CD14-positive monocyte (primary cell): ENCODE measurements at regions not wholly inside any gene's neighbourhood (a gene's known extent, or its start where the extent isn't known, plus 50 kb on each side); places are given as distances from the start of the nearest gene placed in this dataset. TPM values are rescaled to one million over a fixed set of nuclear protein-coding genes. Genes with fewer than 3 reads are reported as not detected.

ENCODE experiments used
- DNase-seq, 3 donors: peaks; one replicate each; pipeline ENCODE4 v3.0.0-alpha.2; 2011 to 2022
- H2AFZ ChIP-seq: 2 replicates; pipeline ENCODE4 v1.6.0; 2012; ENCODE audit warnings: mild to moderate bottlenecking, low read depth, low read length, inconsistent platforms; ENCODE audit not compliant: insufficient read depth, poor library complexity, severe bottlenecking
- H3K27ac ChIP-seq, 2 donors: 1 replicate in 1 of 2; 2 replicates in 1 of 2; pipeline ENCODE4 v1.5.1; 2012 to 2013; ENCODE audit warnings: low read length in 2 of 2, control low read depth in 1 of 2, inconsistent platforms in 1 of 2, low read depth in 1 of 2, mild to moderate bottlenecking in 1 of 2
- H3K27me3 ChIP-seq, 2 donors: one replicate each; pipeline versions ENCODE4 v1.6.0 to v1.6.1; 2011 to 2013; ENCODE audit warnings: low read length in 2 of 2; ENCODE audit not compliant: control insufficient read depth in 2 of 2, insufficient read depth in 2 of 2
- H3K36me3 ChIP-seq, 2 donors: replicated peaks in 1 of 2; 1 replicate in 1 of 2; 2 replicates in 1 of 2; pipeline versions ENCODE4 v1.5.1 to v1.6.1; 2012 to 2013; ENCODE audit warnings: low read length in 2 of 2, control low read depth in 1 of 2, inconsistent platforms in 1 of 2, mild to moderate bottlenecking in 1 of 2; ENCODE audit not compliant: insufficient read depth in 2 of 2, control insufficient read depth in 1 of 2
- H3K4me1 ChIP-seq, 2 donors: 1 replicate in 1 of 2; 2 replicates in 1 of 2; pipeline versions ENCODE4 v1.5.1 to v1.6.1; 2012 to 2013; ENCODE audit warnings: low read length in 2 of 2, control low read depth in 1 of 2, inconsistent platforms in 1 of 2, mild to moderate bottlenecking in 1 of 2, moderate library complexity in 1 of 2; ENCODE audit not compliant: insufficient read depth in 2 of 2, control insufficient read depth in 1 of 2
- H3K4me2 ChIP-seq: replicated peaks from 2 replicates; pipeline ENCODE3; 2012; ENCODE audit warnings: low read length, moderate library complexity, mild to moderate bottlenecking; ENCODE audit not compliant: poor library complexity, severe bottlenecking; ENCODE audit errors: extremely low read depth
- H3K4me3 ChIP-seq, 3 experiments: fragments of 200-600 bp in 1 of 3; sonication (generic) in 1 of 3; replicated peaks in 1 of 3; 1 replicate in 2 of 3; 2 replicates in 1 of 3; pipeline ENCODE4 v1.5.1; 2011 to 2013; ENCODE audit warnings: low read length in 3 of 3, mild to moderate bottlenecking in 3 of 3, control low read depth in 2 of 3, low read depth in 2 of 3, inconsistent platforms in 1 of 3, moderate library complexity in 1 of 3
- H3K79me2 ChIP-seq: 2 replicates; pipeline ENCODE4 v1.6.0; 2012; ENCODE audit warnings: mild to moderate bottlenecking, control low read depth, inconsistent platforms, low read length, moderate library complexity; ENCODE audit not compliant: insufficient read depth
- H3K9ac ChIP-seq: 2 replicates; pipeline ENCODE4 v1.6.0; 2017; ENCODE audit warnings: low read length, mild to moderate bottlenecking; ENCODE audit not compliant: insufficient read depth, poor library complexity, severe bottlenecking
- H3K9me3 ChIP-seq, 2 donors: replicated peaks in 1 of 2; 1 replicate in 1 of 2; 2 replicates in 1 of 2; pipeline versions ENCODE4 v1.5.1 to v1.6.1; 2012 to 2013; ENCODE audit warnings: low read length in 2 of 2, control low read depth in 1 of 2; ENCODE audit not compliant: control insufficient read depth in 1 of 2, insufficient read depth in 1 of 2
- H4K20me1 ChIP-seq: 2 replicates; pipeline ENCODE4 v1.6.0; 2012; ENCODE audit warnings: mild to moderate bottlenecking, low read length, control low read depth, moderate library complexity; ENCODE audit not compliant: insufficient read depth
- H3K27ac Mint-ChIP-seq, 7 donors: one replicate each; pipeline ENCODE4 v1.8.0; 2020; ENCODE audit warnings: mild to moderate bottlenecking in 7 of 7, mixed read lengths in 7 of 7, moderate library complexity in 6 of 7, inconsistent platforms in 2 of 7
- H3K27me3 Mint-ChIP-seq, 3 donors: one replicate each; pipeline ENCODE4 v1.8.0; 2021 to 2022; ENCODE audit warnings: low read depth in 3 of 3, mild to moderate bottlenecking in 3 of 3, mixed read lengths in 3 of 3, moderate library complexity in 3 of 3, inconsistent platforms in 1 of 3
- H3K36me3 Mint-ChIP-seq, 2 donors: one replicate each; pipeline ENCODE4 v1.8.0; 2020; ENCODE audit warnings: mixed read lengths in 2 of 2, inconsistent platforms in 1 of 2, mild to moderate bottlenecking in 1 of 2
- H3K4me1 Mint-ChIP-seq: one replicate; pipeline ENCODE4 v1.8.0; 2020; ENCODE audit warnings: mild to moderate bottlenecking, mixed read lengths
- H3K4me3 Mint-ChIP-seq, 2 donors: one replicate each; pipeline ENCODE4 v1.8.0; 2020; ENCODE audit warnings: mild to moderate bottlenecking in 2 of 2, mixed read lengths in 2 of 2, moderate library complexity in 1 of 2
- H3K9me3 Mint-ChIP-seq, 7 donors: one replicate each; pipeline ENCODE4 v1.8.0; 2020 to 2022; ENCODE audit warnings: mixed read lengths in 7 of 7, mild to moderate bottlenecking in 6 of 7, moderate library complexity in 6 of 7, inconsistent platforms in 2 of 7
- CTCF ChIP-seq: fragments of 200-600 bp; IDR thresholded peaks from one replicate; pipeline ENCODE4 v1.8.0; 2022; ENCODE audit warnings: antibody characterized with exemption, mild to moderate bottlenecking
- WGBS: methylation state at CpG from one replicate; pipeline ENCODE4 v1.1.5; 2013; ENCODE audit warnings: missing lambda C conversion rate; ENCODE audit not compliant: insufficient coverage; 5-methylcytosine and 5-hydroxymethylcytosine counted together
- intact Hi-C, 2 donors: fragments of 100-400 bp; cut with micrococcal nuclease; formaldehyde crosslinking; loops; one replicate each; pipeline versions ENCODE4 v1.15.0 to v1.15.1; 2023
- small RNA-seq: library from RNA; depleted of rRNA; stranded (forward); fragments of <200 nt; gene quantifications from one replicate; pipeline ENCODE3, GENCODE V24; 2012; ENCODE audit warnings: low read depth; ENCODE audit not compliant: insufficient read length

- no peaks in the 10 kb centered on the region for H3K36me3 Mint-ChIP-seq
- no peak overlapping the region for H3K4me3 Mint-ChIP-seq
- Histone ChIP-seq H3K4me3 (no peak overlapping the region), H3K79me2 (no peaks in the 10 kb centered on the region), H3K4me1 (no peaks in the 10 kb centered on the region), H4K20me1 (no peaks in the 10 kb centered on the region), H3K9me3 (peaks cover 9 to 16% of the 10 kb centered on the region in 2 donors), H2AFZ (no peak overlapping the region), H3K27ac (no peak overlapping the region), H3K4me2 (no peak overlapping the region), H3K36me3 (no peaks in the 10 kb centered on the region), H3K9ac (no peak overlapping the region), H3K27me3 (no peaks in the 10 kb centered on the region)
- no peak for DNase-seq
- 100% methylated on average over 1 of the region's 2 CpGs for WGBS
- intact Hi-C loops: no loop called here
- H3K27ac Mint-ChIP-seq: no peak overlapping the region
- no peaks in the 10 kb centered on the region for H3K4me1 Mint-ChIP-seq
- peaks cover 3 to 13% (median 4%) of the 10 kb centered on the region in 7 donors for H3K9me3 Mint-ChIP-seq
- H3K27me3 Mint-ChIP-seq: no peaks in the 10 kb centered on the region
- no peak for TF ChIP-seq CTCF
Observed at GRCh38 chr15:87082581-87082980, 1002.9 kb downstream of the AGBL1 start.

- H2AFZ ChIP-seq: no peak overlapping the region
- H3K4me2 ChIP-seq: no peak overlapping the region
- Mint-ChIP-seq H3K9me3 (peaks cover 3 to 13% (median 7%) of the 10 kb centered on the region in 7 donors), H3K27ac (no peak overlapping the region), H3K36me3 (no peaks in the 10 kb centered on the region), H3K4me1 (no peaks in the 10 kb centered on the region), H3K4me3 (no peak overlapping the region), H3K27me3 (peaks cover 0 to 3% (median 0%) of the 10 kb centered on the region in 3 donors)
- H4K20me1 ChIP-seq: no peaks in the 10 kb centered on the region
- no peaks in the 10 kb centered on the region for H3K27me3 ChIP-seq
- H3K9me3 ChIP-seq: peaks cover 7 to 11% of the 10 kb centered on the region in 2 donors
- WGBS: 77% methylated on average over 3 of the region's 5 CpGs
- no peak overlapping the region for H3K27ac ChIP-seq
- no peak for DNase-seq
- intact Hi-C loops: no loop called here
- no peaks in the 10 kb centered on the region for H3K4me1 ChIP-seq
- no peak overlapping the region for H3K9ac ChIP-seq
- no peaks in the 10 kb centered on the region for H3K36me3 ChIP-seq
- TF ChIP-seq CTCF: no peak
- no peak overlapping the region for H3K4me3 ChIP-seq
- no peaks in the 10 kb centered on the region for H3K79me2 ChIP-seq
Observed at GRCh38 chr15:87080547-87080946, 1000.9 kb downstream of the AGBL1 start.

Small RNAs in the stretch of these regions (small RNA-seq; reads per million reads assigned to genes)
- gene RNU6-185P: not detected
